ENCODE measurements at regions not wholly inside any gene's neighbourhood (a gene's known extent, or its start where the extent isn't known, plus 50 kb on each side); places are given as distances from the start of the nearest gene placed in this dataset.

DNA sequence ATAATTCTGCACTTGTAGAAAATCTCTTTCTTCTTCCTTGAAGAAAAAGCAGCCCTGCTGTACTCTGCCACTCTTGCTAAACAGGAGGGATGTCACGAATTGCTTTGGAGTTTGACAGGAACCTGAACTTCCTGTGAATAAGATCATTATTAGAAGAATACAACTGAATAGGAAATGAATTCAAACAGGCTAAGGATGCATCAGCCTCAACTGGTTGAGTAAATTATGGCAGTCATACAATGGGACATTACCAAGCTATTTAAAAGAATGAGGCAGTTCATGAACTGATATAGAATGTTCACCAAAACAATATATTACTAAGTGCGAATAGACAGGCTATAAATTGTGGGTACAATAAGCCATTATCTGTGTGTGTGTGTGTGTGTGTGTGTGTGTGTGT, 97.1 kb upstream of the DOCK1 start:
- Histone ChIP-seq H3K27me3 (ENCODE audit: insufficient read depth, low read depth) (no peaks in the 10 kb centered on the region), H2AFZ (ENCODE audit: low read depth) (no peak overlapping the region), H3K4me3 (IDR thresholded peaks at IDR 0.05; ENCODE audit: insufficient read depth, low read depth, low read length) (no peak overlapping the region), H3K79me2 (ENCODE audit: insufficient read depth, low read depth) (no peaks in the 10 kb centered on the region), H3K4me1 (ENCODE audit: low read depth, poor library complexity, severe bottlenecking) (no peaks in the 10 kb centered on the region), H3K4me2 (no peak overlapping the region), H3K36me3 (ENCODE audit: insufficient read depth) (no peaks in the 10 kb centered on the region), H4K20me1 (ENCODE audit: insufficient read depth) (no peaks in the 10 kb centered on the region), H3K9ac (no peak overlapping the region), H3K27ac (no peak overlapping the region)
- TF ChIP-seq, protein P1, sequence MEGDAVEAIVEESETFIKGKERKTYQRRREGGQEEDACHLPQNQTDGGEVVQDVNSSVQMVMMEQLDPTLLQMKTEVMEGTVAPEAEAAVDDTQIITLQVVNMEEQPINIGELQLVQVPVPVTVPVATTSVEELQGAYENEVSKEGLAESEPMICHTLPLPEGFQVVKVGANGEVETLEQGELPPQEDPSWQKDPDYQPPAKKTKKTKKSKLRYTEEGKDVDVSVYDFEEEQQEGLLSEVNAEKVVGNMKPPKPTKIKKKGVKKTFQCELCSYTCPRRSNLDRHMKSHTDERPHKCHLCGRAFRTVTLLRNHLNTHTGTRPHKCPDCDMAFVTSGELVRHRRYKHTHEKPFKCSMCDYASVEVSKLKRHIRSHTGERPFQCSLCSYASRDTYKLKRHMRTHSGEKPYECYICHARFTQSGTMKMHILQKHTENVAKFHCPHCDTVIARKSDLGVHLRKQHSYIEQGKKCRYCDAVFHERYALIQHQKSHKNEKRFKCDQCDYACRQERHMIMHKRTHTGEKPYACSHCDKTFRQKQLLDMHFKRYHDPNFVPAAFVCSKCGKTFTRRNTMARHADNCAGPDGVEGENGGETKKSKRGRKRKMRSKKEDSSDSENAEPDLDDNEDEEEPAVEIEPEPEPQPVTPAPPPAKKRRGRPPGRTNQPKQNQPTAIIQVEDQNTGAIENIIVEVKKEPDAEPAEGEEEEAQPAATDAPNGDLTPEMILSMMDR (conservative IDR thresholded peaks at IDR 0.05; ENCODE audit: low read depth, low read length): no peak

DNA sequence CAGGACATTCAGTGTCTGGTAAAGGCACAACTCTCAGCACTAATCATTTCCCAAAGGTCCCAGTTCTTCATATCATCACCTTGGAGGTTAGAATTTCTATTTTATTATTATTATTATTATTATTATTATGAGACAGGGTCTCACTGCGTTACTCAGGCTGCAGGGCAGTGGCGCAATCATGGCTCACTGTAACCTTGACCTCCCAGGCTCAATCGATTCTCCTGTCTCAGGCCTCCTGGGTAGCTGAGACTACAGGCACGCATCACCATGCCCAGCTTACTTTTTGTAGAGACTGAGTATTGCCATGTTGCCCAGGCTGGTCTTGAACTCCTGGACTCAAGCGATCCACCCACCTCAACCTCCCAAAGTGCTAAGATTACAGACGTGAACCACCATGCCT, 91.8 kb upstream of the DOCK1 start:
- no peaks in the 10 kb centered on the region for H3K4me1 ChIP-seq (ENCODE audit: low read depth, poor library complexity, severe bottlenecking)
- no peak overlapping the region for H3K4me2 ChIP-seq
- H3K27ac ChIP-seq: no peak overlapping the region
- TF ChIP-seq, protein P1 (conservative IDR thresholded peaks at IDR 0.05; ENCODE audit: low read depth, low read length): no peak
- H3K9ac ChIP-seq: no peak overlapping the region
- no peaks in the 10 kb centered on the region for H3K36me3 ChIP-seq (ENCODE audit: insufficient read depth)
- H4K20me1 ChIP-seq (ENCODE audit: insufficient read depth): no peaks in the 10 kb centered on the region
- H2AFZ ChIP-seq (ENCODE audit: low read depth): no peak overlapping the region
- no peaks in the 10 kb centered on the region for H3K27me3 ChIP-seq (ENCODE audit: insufficient read depth, low read depth)
- H3K4me3 ChIP-seq (IDR thresholded peaks at IDR 0.05; ENCODE audit: insufficient read depth, low read depth, low read length): no peak overlapping the region
- H3K79me2 ChIP-seq (ENCODE audit: insufficient read depth, low read depth): no peaks in the 10 kb centered on the region

DNA sequence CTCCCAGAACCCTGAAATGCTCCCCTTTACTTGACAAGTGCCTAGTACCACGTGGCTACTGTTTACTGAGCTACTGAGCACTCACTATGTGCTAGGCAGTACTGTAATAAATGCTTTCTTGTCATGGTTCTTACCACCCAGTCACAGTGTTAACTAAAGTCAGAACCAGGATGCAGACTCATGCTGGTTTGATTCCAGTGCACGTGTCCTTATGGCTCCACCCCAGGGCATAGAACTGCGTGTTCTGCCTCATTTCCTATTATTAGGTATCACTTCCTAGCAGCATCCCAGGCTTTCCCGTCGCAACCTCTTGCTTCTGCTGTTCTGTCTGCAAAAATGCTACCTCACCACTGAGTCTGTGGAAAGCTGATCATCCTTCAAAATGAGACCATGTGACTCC, 71.7 kb upstream of the DOCK1 start:
- no peak overlapping the region for H3K27ac ChIP-seq
- no peak overlapping the region for H3K4me2 ChIP-seq
- no peak overlapping the region for H2AFZ ChIP-seq (ENCODE audit: low read depth)
- H4K20me1 ChIP-seq (ENCODE audit: insufficient read depth): no peaks in the 10 kb centered on the region
- H3K9ac ChIP-seq: no peak overlapping the region
- no peaks in the 10 kb centered on the region for H3K4me1 ChIP-seq (ENCODE audit: low read depth, poor library complexity, severe bottlenecking)
- no peaks in the 10 kb centered on the region for H3K79me2 ChIP-seq (ENCODE audit: insufficient read depth, low read depth)
- TF ChIP-seq, protein P1 (conservative IDR thresholded peaks at IDR 0.05; ENCODE audit: low read depth, low read length): no peak
- H3K36me3 ChIP-seq (ENCODE audit: insufficient read depth): no peaks in the 10 kb centered on the region
- no peaks in the 10 kb centered on the region for H3K27me3 ChIP-seq (ENCODE audit: insufficient read depth, low read depth)
- no peak overlapping the region for H3K4me3 ChIP-seq (IDR thresholded peaks at IDR 0.05; ENCODE audit: insufficient read depth, low read depth, low read length)

DNA sequence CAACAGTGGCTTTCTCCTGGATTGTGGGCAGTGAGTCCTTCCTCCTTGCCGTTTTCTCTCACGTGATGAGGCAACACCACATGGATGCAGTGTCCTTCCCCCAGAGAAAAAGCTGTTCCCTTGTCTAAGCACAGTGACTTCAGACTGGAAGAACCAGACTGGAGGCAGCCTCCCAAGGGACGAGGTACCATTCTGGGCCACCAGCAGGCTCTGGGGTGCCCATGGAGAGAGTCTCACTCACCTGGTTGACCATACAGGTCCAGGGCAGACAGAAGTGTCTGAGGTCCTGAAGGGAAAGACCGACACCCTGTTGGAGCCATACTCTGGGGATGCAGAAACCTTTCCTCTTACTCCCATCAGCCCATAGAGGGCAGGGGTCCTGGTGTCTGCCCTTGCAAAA, 69.2 kb upstream of the DOCK1 start:
- no peaks in the 10 kb centered on the region for H4K20me1 ChIP-seq (ENCODE audit: insufficient read depth)
- no peak overlapping the region for H3K4me2 ChIP-seq
- no peak overlapping the region for H3K9ac ChIP-seq
- no peak overlapping the region for H3K27ac ChIP-seq
- H2AFZ ChIP-seq (ENCODE audit: low read depth): no peak overlapping the region
- H3K27me3 ChIP-seq (ENCODE audit: insufficient read depth, low read depth): no peaks in the 10 kb centered on the region
- H3K4me1 ChIP-seq (ENCODE audit: low read depth, poor library complexity, severe bottlenecking): no peaks in the 10 kb centered on the region
- TF ChIP-seq, protein P1 (conservative IDR thresholded peaks at IDR 0.05; ENCODE audit: low read depth, low read length): no peak
- H3K4me3 ChIP-seq (IDR thresholded peaks at IDR 0.05; ENCODE audit: insufficient read depth, low read depth, low read length): no peak overlapping the region
- no peaks in the 10 kb centered on the region for H3K79me2 ChIP-seq (ENCODE audit: insufficient read depth, low read depth)
- no peaks in the 10 kb centered on the region for H3K36me3 ChIP-seq (ENCODE audit: insufficient read depth)

DNA sequence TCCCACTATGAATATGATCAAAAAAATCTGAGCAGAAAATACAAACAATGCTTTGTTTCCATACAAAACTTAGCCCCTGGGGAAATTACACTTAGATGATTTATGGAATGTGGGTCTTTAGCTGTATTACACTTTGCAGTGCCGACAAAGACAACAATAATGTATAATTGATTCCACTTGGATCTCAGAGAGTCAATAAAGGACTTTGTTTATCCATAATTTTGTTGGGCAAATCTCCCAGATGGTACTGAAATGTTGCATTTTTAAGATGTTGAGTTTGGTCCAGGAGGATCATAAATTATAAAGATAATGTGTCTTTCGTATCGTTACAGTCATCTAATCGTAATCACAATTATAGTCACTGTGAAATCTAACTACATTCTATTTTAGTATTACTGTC, 66.9 kb upstream of the DOCK1 start:
- no peaks in the 10 kb centered on the region for H3K79me2 ChIP-seq (ENCODE audit: insufficient read depth, low read depth)
- no peak overlapping the region for H2AFZ ChIP-seq (ENCODE audit: low read depth)
- no peak overlapping the region for H3K4me2 ChIP-seq
- H3K27ac ChIP-seq: no peak overlapping the region
- no peaks in the 10 kb centered on the region for H4K20me1 ChIP-seq (ENCODE audit: insufficient read depth)
- no peaks in the 10 kb centered on the region for H3K4me1 ChIP-seq (ENCODE audit: low read depth, poor library complexity, severe bottlenecking)
- TF ChIP-seq, protein P1 (conservative IDR thresholded peaks at IDR 0.05; ENCODE audit: low read depth, low read length): no peak
- H3K4me3 ChIP-seq (IDR thresholded peaks at IDR 0.05; ENCODE audit: insufficient read depth, low read depth, low read length): no peak overlapping the region
- no peak overlapping the region for H3K9ac ChIP-seq
- H3K36me3 ChIP-seq (ENCODE audit: insufficient read depth): no peaks in the 10 kb centered on the region
- H3K27me3 ChIP-seq (ENCODE audit: insufficient read depth, low read depth): no peaks in the 10 kb centered on the region

Data from KMS-11 (cell line).